CD4-positive, alpha-beta T cell treated with Interleukin-17A for 1 hour (primary cell): ENCODE measurements at regions not wholly inside any gene's neighbourhood (a gene's known extent, or its start where the extent isn't known, plus 50 kb on each side); places are given as distances from the start of the nearest gene placed in this dataset.

ENCODE experiments used
- DNase-seq: peaks from one replicate; pipeline ENCODE4 v3.0.0-alpha.2; 2020

- no peak for DNase-seq
These were observed 62.7 kb downstream of the SIK1 start for GRCh38 chr21:43364261-43364510.

GRCh38 chr21:43363506-43364260, 63.2 kb downstream of the SIK1 start:
- DNase-seq, result no peak

GRCh38 chr21:43362915-43363314, 64.0 kb downstream of the SIK1 start:
- peak; percentile 22 for DNase-seq

- peak; percentile 83 for DNase-seq
These were observed 64.6 kb downstream of the SIK1 start for GRCh38 chr21:43362321-43362791.

GRCh38 chr21:43361493-43362296, 65.2 kb downstream of the SIK1 start:
- DNase-seq, result peak; percentile 62

GRCh38 chr21:43361127-43361492, 65.8 kb downstream of the SIK1 start:
- no peak for DNase-seq

- DNase-seq, result no peak
These were observed 66.3 kb downstream of the SIK1 start for GRCh38 chr21:43360441-43361126.

GRCh38 chr21:43358940-43359822, 67.8 kb downstream of the SIK1 start:
- DNase-seq, result no peak

GRCh38 chr21:43357715-43358430, 69.1 kb downstream of the SIK1 start:
- DNase-seq, result no peak

- DNase-seq, result no peak
These were observed 71.0 kb downstream of the SIK1 start for GRCh38 chr21:43355925-43356289.

GRCh38 chr21:43355266-43355924, 71.5 kb downstream of the SIK1 start:
- DNase-seq, result no peak

GRCh38 chr21:43354666-43355065, 72.3 kb downstream of the SIK1 start:
- DNase-seq, result no peak

GRCh38 chr21:43354026-43354420, 72.9 kb downstream of the SIK1 start:
- no peak for DNase-seq

- no peak for DNase-seq
These were observed 73.5 kb downstream of the SIK1 start for GRCh38 chr21:43353282-43354025.

- DNase-seq, result peak; percentile 51
These were observed 74.2 kb downstream of the SIK1 start for GRCh38 chr21:43352568-43353281.

- DNase-seq, result no peak
These were observed 74.8 kb downstream of the SIK1 start for GRCh38 chr21:43352154-43352537.

- DNase-seq, result no peak
These were observed 75.3 kb downstream of the SIK1 start for GRCh38 chr21:43351501-43352153.

- DNase-seq, result no peak
These were observed 77.3 kb downstream of the SIK1 start for GRCh38 chr21:43349644-43350043.

GRCh38 chr21:43348801-43349261, 78.1 kb downstream of the SIK1 start:
- DNase-seq, result no peak
